RWPE2 (cell line): ENCODE measurements at regions not wholly inside any gene's neighbourhood (a gene's known extent, or its start where the extent isn't known, plus 50 kb on each side); places are given as distances from the start of the nearest gene placed in this dataset.

Experiments used
- ATAC-seq: fragments of 200-7000 bp; cut with Tn5 transposase; 3 replicates; pipeline ENCODE4 v1.9.1; 2021; ENCODE audit warnings: low read depth
- DNase-seq: peaks from one replicate; pipeline ENCODE4 v3.0.0-alpha.2; 2020; ENCODE audit warnings: low spot score
- H3K27ac ChIP-seq: fragments of 450-650 bp; 2 replicates; pipeline ENCODE4 v1.5.1; 2017; ENCODE audit warnings: mild to moderate bottlenecking; ENCODE audit not compliant: poor library complexity, severe bottlenecking
- H3K27me3 ChIP-seq: fragments of 250-450 bp; sonication (Bioruptor Pico); 2 replicates; pipeline ENCODE4 v1.5.1; 2021; ENCODE audit warnings: mild to moderate bottlenecking, moderate library complexity; ENCODE audit not compliant: insufficient read depth, poor library complexity, severe bottlenecking
- H3K36me3 ChIP-seq: fragments of 250-450 bp; sonication (Bioruptor Pico); 2 replicates; pipeline ENCODE4 v1.5.1; 2020; ENCODE audit warnings: low read depth, mild to moderate bottlenecking, moderate library complexity
- H3K4me1 ChIP-seq: fragments of 250-450 bp; sonication (Bioruptor Pico); 2 replicates; pipeline ENCODE4 v1.5.1; 2021; ENCODE audit warnings: mild to moderate bottlenecking, moderate library complexity; ENCODE audit not compliant: insufficient read depth, poor library complexity, severe bottlenecking
- H3K4me3 ChIP-seq: fragments of 250-450 bp; sonication (Bioruptor Pico); 2 replicates; pipeline ENCODE4 v1.5.1; 2021; ENCODE audit warnings: mild to moderate bottlenecking, moderate library complexity; ENCODE audit not compliant: severe bottlenecking
- H3K9me3 ChIP-seq: fragments of 250-450 bp; sonication (Bioruptor Pico); 2 replicates; pipeline ENCODE4 v1.5.1; 2021; ENCODE audit warnings: mild to moderate bottlenecking, moderate library complexity; ENCODE audit not compliant: severe bottlenecking
- TF ChIP-seq, protein P1 (sequence below): fragments of 450-650 bp; IDR thresholded peaks from one replicate; pipeline ENCODE4 v1.5.1; 2017; ENCODE audit warnings: mild to moderate bottlenecking, moderate library complexity; ENCODE audit not compliant: poor library complexity, severe bottlenecking

DNA sequence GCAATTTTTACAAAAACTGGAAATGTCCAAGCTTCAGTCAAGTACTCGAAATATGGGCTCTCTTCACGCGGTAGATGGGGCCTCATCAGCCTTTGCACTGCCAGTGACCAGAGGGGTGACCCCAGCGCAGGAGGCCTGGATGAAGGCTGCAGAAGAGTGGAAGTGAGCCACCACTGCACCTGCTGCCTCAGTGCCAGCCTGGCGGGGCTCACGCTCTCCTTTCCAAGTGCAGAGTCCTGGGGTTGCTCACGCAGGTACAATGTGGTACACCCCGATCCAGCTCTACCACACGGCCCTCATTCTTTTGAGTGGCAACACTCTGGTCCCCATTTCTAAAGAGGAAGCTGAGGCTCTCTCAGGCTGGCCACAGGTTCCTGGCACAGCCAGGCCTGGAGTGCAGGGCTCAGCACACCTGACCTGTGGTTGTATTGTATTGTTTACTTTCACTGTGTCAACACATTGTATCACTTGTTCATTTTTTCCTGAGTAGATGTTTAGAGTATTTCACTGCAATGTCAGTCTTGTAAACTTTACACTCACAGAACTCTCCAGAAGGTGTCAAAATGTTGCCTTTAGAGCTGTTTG, 97.3 kb upstream of the SOX1 start:
- DNase-seq: no peak
- Histone ChIP-seq H3K27me3 (peaks cover 34% of the 10 kb centered on the region), H3K4me1 (no peaks in the 10 kb centered on the region), H3K27ac (no peak overlapping the region), H3K9me3 (no peaks in the 10 kb centered on the region), H3K36me3 (no peaks in the 10 kb centered on the region), H3K4me3 (no peak overlapping the region)
- no peak for ATAC-seq
- TF ChIP-seq, protein P1, sequence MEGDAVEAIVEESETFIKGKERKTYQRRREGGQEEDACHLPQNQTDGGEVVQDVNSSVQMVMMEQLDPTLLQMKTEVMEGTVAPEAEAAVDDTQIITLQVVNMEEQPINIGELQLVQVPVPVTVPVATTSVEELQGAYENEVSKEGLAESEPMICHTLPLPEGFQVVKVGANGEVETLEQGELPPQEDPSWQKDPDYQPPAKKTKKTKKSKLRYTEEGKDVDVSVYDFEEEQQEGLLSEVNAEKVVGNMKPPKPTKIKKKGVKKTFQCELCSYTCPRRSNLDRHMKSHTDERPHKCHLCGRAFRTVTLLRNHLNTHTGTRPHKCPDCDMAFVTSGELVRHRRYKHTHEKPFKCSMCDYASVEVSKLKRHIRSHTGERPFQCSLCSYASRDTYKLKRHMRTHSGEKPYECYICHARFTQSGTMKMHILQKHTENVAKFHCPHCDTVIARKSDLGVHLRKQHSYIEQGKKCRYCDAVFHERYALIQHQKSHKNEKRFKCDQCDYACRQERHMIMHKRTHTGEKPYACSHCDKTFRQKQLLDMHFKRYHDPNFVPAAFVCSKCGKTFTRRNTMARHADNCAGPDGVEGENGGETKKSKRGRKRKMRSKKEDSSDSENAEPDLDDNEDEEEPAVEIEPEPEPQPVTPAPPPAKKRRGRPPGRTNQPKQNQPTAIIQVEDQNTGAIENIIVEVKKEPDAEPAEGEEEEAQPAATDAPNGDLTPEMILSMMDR: no peak

DNA sequence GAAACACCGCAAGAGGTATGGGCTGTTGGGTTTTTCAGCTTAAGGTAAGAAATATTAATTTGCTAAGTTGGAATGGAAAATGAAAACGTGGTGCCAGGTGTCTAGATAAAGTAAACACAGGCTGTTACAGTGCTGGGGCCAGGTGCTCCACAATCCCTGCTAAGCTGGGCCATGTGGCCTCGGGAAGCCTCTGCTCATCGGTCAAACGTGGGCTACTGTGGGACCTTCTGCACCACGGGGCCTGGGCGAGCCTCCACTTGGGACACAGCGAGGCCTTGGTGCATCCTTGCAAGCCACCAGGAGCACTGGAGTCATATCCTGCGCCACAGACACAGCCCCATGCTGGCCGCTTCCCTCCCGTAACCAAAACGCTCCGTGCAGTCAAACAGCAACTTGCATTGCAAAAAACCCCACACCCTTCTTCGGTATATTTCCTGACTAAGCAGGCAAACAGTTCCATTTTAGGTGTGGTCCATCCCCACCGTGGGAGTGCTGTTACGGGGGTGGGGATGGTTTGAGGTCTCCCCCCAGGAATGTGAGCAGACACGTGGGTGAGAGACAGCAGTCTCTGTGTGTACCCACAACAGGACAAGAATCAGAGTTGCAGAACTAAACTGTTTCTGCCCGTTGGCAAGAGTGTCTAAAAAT, 96.3 kb upstream of the SOX1 start:
- TF ChIP-seq, protein P1: no peak
- DNase-seq (no peak), ATAC-seq (no peak)
- Histone ChIP-seq H3K4me3 (no peak overlapping the region), H3K27ac (no peak overlapping the region), H3K4me1 (no peaks in the 10 kb centered on the region), H3K27me3 (peaks cover 34% of the 10 kb centered on the region), H3K9me3 (no peaks in the 10 kb centered on the region), H3K36me3 (no peaks in the 10 kb centered on the region)

DNA sequence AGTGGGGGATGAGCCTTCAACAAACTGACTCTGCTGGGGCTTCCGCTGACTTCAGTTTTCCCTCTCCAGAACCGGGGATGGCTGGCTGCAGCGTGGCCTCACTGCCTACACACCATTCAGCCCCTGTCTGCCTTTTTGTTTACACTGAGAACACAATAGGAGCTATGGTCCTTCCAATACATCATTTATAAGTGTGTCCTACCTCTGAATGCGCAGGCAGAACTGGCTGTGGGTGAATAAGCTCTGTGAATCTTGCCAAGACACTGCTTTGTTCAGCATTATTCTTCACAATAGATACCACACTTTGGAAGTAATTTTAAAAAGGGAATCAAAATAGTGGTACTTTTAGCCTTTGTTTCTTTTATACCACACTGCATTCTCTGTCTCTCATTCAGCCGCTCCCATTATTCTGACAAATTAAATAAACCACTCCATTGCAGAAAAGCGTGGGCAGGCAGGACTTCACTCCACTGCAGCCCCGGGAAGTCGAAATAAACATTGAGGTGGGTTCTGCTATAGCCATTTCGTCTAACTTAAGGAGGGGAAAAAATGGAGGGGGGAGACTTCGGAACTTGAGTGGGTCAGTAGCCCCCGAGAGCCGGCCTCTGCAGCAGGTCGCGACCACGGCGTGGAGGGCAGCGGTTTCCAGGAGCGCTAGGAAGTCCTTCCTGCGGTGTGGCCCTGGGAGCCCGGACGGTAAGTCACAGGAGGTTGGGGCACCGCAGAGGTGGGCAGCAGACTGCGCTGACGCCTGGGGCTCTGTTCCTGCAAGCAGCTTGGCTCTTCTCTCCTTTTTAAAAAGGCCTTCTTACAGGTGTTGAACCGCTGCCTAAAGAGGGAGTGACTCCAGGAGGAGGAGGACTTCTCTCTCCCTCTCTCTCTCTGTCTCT, 94.8 kb upstream of the SOX1 start:
- ATAC-seq (no peak), DNase-seq (no peak)
- H3K9me3 ChIP-seq: no peaks in the 10 kb centered on the region
- no peaks in the 10 kb centered on the region for H3K4me1 ChIP-seq
- TF ChIP-seq, protein P1: no peak
- peaks cover 34% of the 10 kb centered on the region for H3K27me3 ChIP-seq
- H3K4me3 ChIP-seq: no peak overlapping the region
- no peaks in the 10 kb centered on the region for H3K36me3 ChIP-seq
- no peak overlapping the region for H3K27ac ChIP-seq

DNA sequence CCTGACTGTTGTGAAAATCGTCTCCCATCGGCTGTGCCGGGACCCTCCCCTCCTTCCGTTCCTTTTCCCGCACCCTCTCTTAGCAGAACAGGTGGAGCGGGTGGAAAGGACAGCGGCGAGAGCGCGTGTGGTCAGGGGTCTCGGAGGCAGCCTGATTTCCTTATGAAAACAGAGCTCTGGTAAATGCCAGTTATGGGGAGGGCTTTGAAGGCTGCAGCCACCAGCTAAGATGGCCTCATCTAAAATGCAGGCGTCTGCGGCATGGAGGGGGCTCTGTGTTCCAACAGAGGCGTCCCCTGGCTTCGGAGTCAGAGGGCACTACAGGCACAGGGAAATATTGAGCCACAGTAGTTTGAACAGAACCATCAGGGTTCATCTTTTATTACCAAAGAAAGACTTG, 93.8 kb upstream of the SOX1 start:
- no peak for DNase-seq
- ATAC-seq: no peak
- no peak overlapping the region for H3K27ac ChIP-seq

More for the DNA sequence above, 93.8 kb upstream of the SOX1 start:
- Histone ChIP-seq H3K27me3 (peaks cover 30% of the 10 kb centered on the region), H3K4me1 (no peaks in the 10 kb centered on the region), H3K36me3 (no peaks in the 10 kb centered on the region), H3K4me3 (no peak overlapping the region), H3K9me3 (no peaks in the 10 kb centered on the region)
- TF ChIP-seq, protein P1: no peak
